Uterus (tissue), 2 donors: ENCODE measurements at regions not wholly inside any gene's neighbourhood (a gene's known extent, or its start where the extent isn't known, plus 50 kb on each side); places are given as distances from the start of the nearest gene placed in this dataset.

Experiments used
- CTCF ChIP-seq, 4 experiments: fragments of 200-600 bp in 2 of 4; fragments of 450-650 bp in 2 of 4; sonication (generic) in 2 of 4; IDR thresholded peaks; one replicate each; pipeline ENCODE4 v1.5.1; 2016 to 2019; ENCODE audit warnings: antibody characterized with exemption in 4 of 4, mild to moderate bottlenecking in 2 of 4, moderate library complexity in 1 of 4
- POLR2A ChIP-seq, 2 donors: fragments of 450-650 bp; IDR thresholded peaks; one replicate each; pipeline ENCODE4 v1.6.1; 2016; ENCODE audit warnings: antibody characterized with exemption in 2 of 2, mild to moderate bottlenecking in 1 of 2, moderate library complexity in 1 of 2

DNA sequence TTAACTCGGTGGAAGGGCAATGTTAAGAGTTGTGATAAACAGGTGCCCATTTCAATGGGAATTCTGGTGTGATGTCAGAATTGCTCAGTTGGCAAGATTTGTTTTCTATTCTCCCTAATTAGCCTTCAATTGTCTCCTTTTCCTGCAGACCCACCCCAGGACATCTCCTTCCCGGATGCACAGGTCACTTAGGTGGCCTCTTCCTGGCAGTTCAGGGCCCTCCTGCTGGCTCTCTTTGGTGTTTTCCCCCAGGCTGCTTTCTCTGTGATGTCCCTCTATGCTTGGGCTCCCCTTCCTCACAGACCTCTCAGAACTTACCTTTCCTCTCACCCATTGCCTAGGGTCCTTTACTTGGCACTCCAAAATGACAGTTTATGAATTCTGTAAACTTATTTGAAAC lies 126.3 kb downstream of the GPAT3 start:
- TF ChIP-seq POLR2A (IDR thresholded peaks at IDR 0.05) (no peak), CTCF (IDR thresholded peaks at IDR 0.05) (no peak)
